Epithelial cell of esophagus (primary cell): ENCODE measurements at regions not wholly inside any gene's neighbourhood (a gene's known extent, or its start where the extent isn't known, plus 50 kb on each side); places are given as distances from the start of the nearest gene placed in this dataset.

Source experiments
- DNase-seq: peaks from one replicate; pipeline ENCODE4 v3.0.0; 2010; ENCODE audit warnings: low read depth
- H3K4me3 ChIP-seq: 2 replicates; pipeline ENCODE4 v1.5.1; 2011; ENCODE audit warnings: mild to moderate bottlenecking, low read length, control low read depth
- TF ChIP-seq, protein P1 (sequence below): IDR thresholded peaks from 2 replicates; pipeline ENCODE4 v1.5.1; 2011; ENCODE audit warnings: low read depth, mild to moderate bottlenecking, low read length, control low read depth, inconsistent platforms; ENCODE audit not compliant: insufficient read depth; ENCODE audit errors: missing control alignments

GRCh38 chr12:62123721-62124203 lies 136.4 kb upstream of the USP15 start:
- DNase-seq: peak; percentile 62

DNA sequence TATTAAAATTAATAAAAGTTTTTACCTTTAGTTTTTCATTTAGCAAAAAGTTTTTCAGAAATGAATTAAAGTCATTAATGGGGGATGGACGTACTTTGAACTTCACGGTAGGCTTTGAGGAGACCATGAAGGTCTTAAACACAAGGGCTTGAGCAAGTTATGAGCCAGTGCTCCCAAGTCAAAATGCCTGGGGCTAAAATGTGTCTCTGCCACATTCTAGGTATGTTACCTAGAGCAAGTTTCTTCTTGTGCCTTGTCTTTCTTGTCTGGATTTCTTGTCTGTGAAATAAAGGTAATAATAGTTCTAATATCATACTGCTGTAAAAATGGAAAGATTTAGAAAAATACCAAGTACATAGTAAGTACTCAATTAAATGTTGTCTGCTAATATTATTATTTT lies 132.7 kb upstream of the USP15 start:
- no peak overlapping the region for H3K4me3 ChIP-seq
- TF ChIP-seq, protein P1, sequence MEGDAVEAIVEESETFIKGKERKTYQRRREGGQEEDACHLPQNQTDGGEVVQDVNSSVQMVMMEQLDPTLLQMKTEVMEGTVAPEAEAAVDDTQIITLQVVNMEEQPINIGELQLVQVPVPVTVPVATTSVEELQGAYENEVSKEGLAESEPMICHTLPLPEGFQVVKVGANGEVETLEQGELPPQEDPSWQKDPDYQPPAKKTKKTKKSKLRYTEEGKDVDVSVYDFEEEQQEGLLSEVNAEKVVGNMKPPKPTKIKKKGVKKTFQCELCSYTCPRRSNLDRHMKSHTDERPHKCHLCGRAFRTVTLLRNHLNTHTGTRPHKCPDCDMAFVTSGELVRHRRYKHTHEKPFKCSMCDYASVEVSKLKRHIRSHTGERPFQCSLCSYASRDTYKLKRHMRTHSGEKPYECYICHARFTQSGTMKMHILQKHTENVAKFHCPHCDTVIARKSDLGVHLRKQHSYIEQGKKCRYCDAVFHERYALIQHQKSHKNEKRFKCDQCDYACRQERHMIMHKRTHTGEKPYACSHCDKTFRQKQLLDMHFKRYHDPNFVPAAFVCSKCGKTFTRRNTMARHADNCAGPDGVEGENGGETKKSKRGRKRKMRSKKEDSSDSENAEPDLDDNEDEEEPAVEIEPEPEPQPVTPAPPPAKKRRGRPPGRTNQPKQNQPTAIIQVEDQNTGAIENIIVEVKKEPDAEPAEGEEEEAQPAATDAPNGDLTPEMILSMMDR: no peak
- DNase-seq: peak; percentile 64

More at GRCh38 chr12:62123721-62124203, 136.4 kb upstream of the USP15 start:
- TF ChIP-seq, protein P1: peak; percentile 86
- H3K4me3 ChIP-seq: no peak overlapping the region

DNA sequence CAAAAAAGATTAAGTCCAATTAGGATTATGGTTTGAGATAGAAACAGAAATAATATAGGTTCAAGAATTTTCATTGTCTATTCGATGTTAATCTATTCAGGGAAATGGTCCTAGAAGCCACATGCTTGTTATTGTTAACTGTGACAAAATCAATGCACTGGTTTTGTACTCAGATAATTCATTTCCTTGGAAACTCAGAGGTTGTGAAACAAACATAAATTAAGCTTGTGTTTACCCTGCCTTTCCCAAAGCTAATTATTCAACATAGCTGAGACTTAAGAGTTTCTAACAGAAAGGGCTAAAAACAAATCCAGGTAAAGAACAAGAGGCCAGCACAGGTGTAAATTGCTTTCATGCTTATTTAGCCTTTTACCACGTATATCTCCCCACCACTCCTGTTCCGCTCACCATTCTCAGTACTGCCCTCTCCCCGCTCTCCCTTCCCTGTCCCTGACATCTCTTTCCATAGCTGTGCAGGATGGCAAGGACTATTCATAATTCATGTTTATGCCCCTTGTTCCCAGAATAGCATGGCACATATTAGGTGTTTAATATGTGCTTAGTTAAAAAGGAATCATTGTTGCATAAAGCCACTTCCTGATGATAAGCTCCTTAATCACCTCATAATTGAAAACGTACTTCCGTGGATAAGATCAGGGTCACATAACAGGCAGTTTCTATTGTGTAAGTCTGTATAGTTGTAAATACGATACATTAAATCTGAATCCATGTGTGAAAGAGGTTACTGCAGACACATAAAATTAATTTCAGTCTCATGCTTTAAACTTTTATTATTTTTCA lies 131.8 kb upstream of the USP15 start:
- H3K4me3 ChIP-seq: no peak overlapping the region
- TF ChIP-seq, protein P1: no peak

GRCh38 chr12:62129291-62129690 lies 130.9 kb upstream of the USP15 start:
- TF ChIP-seq, protein P1: no peak
- DNase-seq: no peak
- no peak overlapping the region for H3K4me3 ChIP-seq

More for the DNA sequence above, 131.8 kb upstream of the USP15 start:
- DNase-seq: peak; percentile 42

- TF ChIP-seq, protein P1: no peak
- no peak for DNase-seq
- no peak overlapping the region for H3K4me3 ChIP-seq
These were observed 129.8 kb upstream of the USP15 start for GRCh38 chr12:62130402-62130801.

DNA sequence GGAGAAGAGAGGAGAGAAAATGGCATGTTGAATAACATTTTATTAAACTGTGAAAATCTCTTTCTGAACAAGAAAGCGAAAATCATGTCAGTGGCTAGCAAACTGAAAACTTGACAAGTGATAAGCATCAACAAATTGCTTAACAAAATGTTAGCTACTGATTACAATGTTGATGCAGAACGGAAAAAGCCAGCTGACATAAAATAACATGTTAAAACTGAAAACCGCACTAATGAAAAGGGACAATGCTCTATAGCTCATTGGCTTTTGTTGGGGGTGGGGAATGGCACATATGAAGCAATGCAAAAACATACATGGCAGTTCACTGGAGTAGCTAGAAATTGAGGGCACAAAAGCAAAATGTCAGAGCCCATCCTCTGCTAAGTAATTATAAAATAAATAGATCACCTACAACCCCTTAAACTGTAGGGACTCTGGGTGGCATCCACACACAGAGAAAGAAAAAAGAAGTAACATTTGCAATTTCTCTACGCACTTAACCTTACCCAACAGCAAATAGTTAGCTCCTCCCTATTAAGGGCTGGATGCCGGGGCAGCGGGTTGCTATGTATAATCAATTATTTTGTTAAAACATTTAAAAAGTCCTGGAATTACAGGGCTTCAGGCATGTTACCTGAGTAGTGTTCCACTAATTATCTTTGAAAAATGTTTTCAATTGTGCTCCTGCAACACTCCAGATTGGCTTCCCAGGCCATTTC lies 129.2 kb upstream of the USP15 start:
- no peak for DNase-seq
- no peak overlapping the region for H3K4me3 ChIP-seq
- TF ChIP-seq, protein P1: no peak
